ENCODE measurements at regions not wholly inside any gene's neighbourhood (a gene's known extent, or its start where the extent isn't known, plus 50 kb on each side); places are given as distances from the start of the nearest gene placed in this dataset.

- Histone ChIP-seq H3K27me3 (no peaks in the 10 kb centered on the region), H3K4me3 (no peak overlapping the region), H3K27ac (no peak overlapping the region), H3K4me1 (ENCODE audit: low read depth) (no peaks in the 10 kb centered on the region), H3K9me3 (ENCODE audit: low read depth) (no peaks in the 10 kb centered on the region), H3K36me3 (no peaks in the 10 kb centered on the region)
- no peak for TF ChIP-seq CTCF (IDR thresholded peaks at IDR 0.05; ENCODE audit: low read depth, low read length)
- DNase-seq (ENCODE audit: low read depth in 1 of 2, low spot score in 1 of 2): no peak
Measured at GRCh38 chr4:163913571-163913970, 419.1 kb downstream of the TMA16 start.

GRCh38 chr4:163915896-163916295 is 421.4 kb downstream of the TMA16 start:
- H3K9me3 ChIP-seq (ENCODE audit: low read depth): no peaks in the 10 kb centered on the region
- DNase-seq (ENCODE audit: low read depth in 1 of 2, low spot score in 1 of 2): no peak
- H3K4me1 ChIP-seq (ENCODE audit: low read depth): no peaks in the 10 kb centered on the region
- H3K4me3 ChIP-seq: no peak overlapping the region
- no peaks in the 10 kb centered on the region for H3K27me3 ChIP-seq
- TF ChIP-seq CTCF (IDR thresholded peaks at IDR 0.05; ENCODE audit: low read depth, low read length): no peak
- H3K36me3 ChIP-seq: no peaks in the 10 kb centered on the region
- H3K27ac ChIP-seq: no peak overlapping the region

GRCh38 chr4:163920426-163920825 is 425.9 kb downstream of the TMA16 start:
- TF ChIP-seq CTCF (IDR thresholded peaks at IDR 0.05; ENCODE audit: low read depth, low read length): no peak
- no peaks in the 10 kb centered on the region for H3K9me3 ChIP-seq (ENCODE audit: low read depth)
- no peak overlapping the region for H3K27ac ChIP-seq
- no peaks in the 10 kb centered on the region for H3K36me3 ChIP-seq
- H3K4me3 ChIP-seq: no peak overlapping the region
- no peak for DNase-seq (ENCODE audit: low read depth in 1 of 2, low spot score in 1 of 2)
- H3K27me3 ChIP-seq: no peaks in the 10 kb centered on the region
- H3K4me1 ChIP-seq (ENCODE audit: low read depth): no peaks in the 10 kb centered on the region

- TF ChIP-seq CTCF (IDR thresholded peaks at IDR 0.05; ENCODE audit: low read depth, low read length): no peak
- Histone ChIP-seq H3K4me3 (no peak overlapping the region), H3K36me3 (no peaks in the 10 kb centered on the region)
Measured at GRCh38 chr4:163922302-163922701, 427.8 kb downstream of the TMA16 start.

GRCh38 chr4:163923092-163923491 is 428.6 kb downstream of the TMA16 start:
- Histone ChIP-seq H3K36me3 (no peaks in the 10 kb centered on the region), H3K27ac (no peak overlapping the region), H3K4me1 (ENCODE audit: low read depth) (no peaks in the 10 kb centered on the region), H3K27me3 (no peaks in the 10 kb centered on the region), H3K4me3 (no peak overlapping the region), H3K9me3 (ENCODE audit: low read depth) (no peaks in the 10 kb centered on the region)
- DNase-seq (ENCODE audit: low read depth in 1 of 2, low spot score in 1 of 2): no peak
- no peak for TF ChIP-seq CTCF (IDR thresholded peaks at IDR 0.05; ENCODE audit: low read depth, low read length)

More at GRCh38 chr4:163922302-163922701, 427.8 kb downstream of the TMA16 start:
- Histone ChIP-seq H3K9me3 (ENCODE audit: low read depth) (no peaks in the 10 kb centered on the region), H3K4me1 (ENCODE audit: low read depth) (no peaks in the 10 kb centered on the region), H3K27ac (no peak overlapping the region), H3K27me3 (no peaks in the 10 kb centered on the region)
- no peak for DNase-seq (ENCODE audit: low read depth in 1 of 2, low spot score in 1 of 2)

- DNase-seq (ENCODE audit: low read depth in 1 of 2, low spot score in 1 of 2): no peak
- Histone ChIP-seq H3K36me3 (no peaks in the 10 kb centered on the region), H3K27ac (no peak overlapping the region), H3K4me3 (no peak overlapping the region), H3K9me3 (ENCODE audit: low read depth) (no peaks in the 10 kb centered on the region), H3K27me3 (no peaks in the 10 kb centered on the region), H3K4me1 (ENCODE audit: low read depth) (no peaks in the 10 kb centered on the region)
- TF ChIP-seq CTCF (IDR thresholded peaks at IDR 0.05; ENCODE audit: low read depth, low read length): no peak
Measured at GRCh38 chr4:163930086-163930485, 435.6 kb downstream of the TMA16 start.
